ENCODE measurements at regions not wholly inside any gene's neighbourhood (a gene's known extent, or its start where the extent isn't known, plus 50 kb on each side); places are given as distances from the start of the nearest gene placed in this dataset.

- no peak overlapping the region for H3K4me2 ChIP-seq (ENCODE audit: insufficient read depth in 1 of 2, low read depth in 2 of 2, low read length in 2 of 2)
- DNase-seq (ENCODE audit: low read depth in 1 of 2, low spot score in 2 of 2), result peak in 1 of 2 experiments; percentile 0
- H4K5ac ChIP-seq (ENCODE audit: insufficient read length, low read depth, low read length), result no peak overlapping the region
- no peak overlapping the region for H3K4me3 ChIP-seq (ENCODE audit: extremely low read depth in 1 of 4, insufficient read depth in 2 of 4, low read depth in 3 of 4, low read length in 4 of 4)
- H2BK20ac ChIP-seq (ENCODE audit: low read length), result no peak overlapping the region
- no peak overlapping the region for H3K23ac ChIP-seq (ENCODE audit: insufficient read length)
- H3K36me3 ChIP-seq (ENCODE audit: control insufficient read depth in 2 of 4, insufficient read depth in 4 of 4, low read length in 3 of 4), result no peaks in the 10 kb centered on the region
- H3K23me2 ChIP-seq (ENCODE audit: low read depth, low read length), result no peaks in the 10 kb centered on the region; the same call in 1 of the 2 replicates
- WGBS, 2 experiments (ENCODE audit: extremely low coverage in 1 of 2, insufficient coverage in 1 of 2, insufficient read length in 1 of 2, insufficient replicate concordance in 2 of 2, low coverage in 1 of 2, low lambda C conversion rate in 2 of 2, missing lambda C conversion rate in 1 of 2), result 93% methylated on average over 1 of the region's 1 CpG; no CpG with 5 or more reads in 1 of the 2 experiments
- H4K20me1 ChIP-seq (replicated peaks in 1 of 2; ENCODE audit: control insufficient read depth in 1 of 2, insufficient read depth in 2 of 2, low read length in 2 of 2), result no peaks in the 10 kb centered on the region
- CTCF ChIA-PET (ENCODE audit: partially characterized antibody), result no interaction called here
- H3K27ac ChIP-seq (ENCODE audit: low read depth, low read length), result no peak overlapping the region
- no peak overlapping the region for H2BK15ac ChIP-seq (ENCODE audit: low read length)
- no peaks in the 10 kb centered on the region for H3K27me3 ChIP-seq (replicated peaks in 1 of 4; ENCODE audit: control insufficient read depth in 3 of 4, extremely low read depth in 1 of 4, insufficient read depth in 3 of 4, low read length in 3 of 4)
- H3K4ac ChIP-seq (replicated peaks; ENCODE audit: insufficient read length, low read depth, low read length), result no peak overlapping the region
- FAIRE-seq, result no peak
- no peak overlapping the region for H2BK120ac ChIP-seq (replicated peaks; ENCODE audit: low read depth, low read length)
- POLR2A ChIA-PET (ENCODE audit: partially characterized antibody), result no interaction called here
- no peaks in the 10 kb centered on the region for H3K79me2 ChIP-seq (ENCODE audit: control insufficient read depth in 1 of 2, insufficient read depth in 2 of 2, low read length in 2 of 2)
- no peak overlapping the region for H2BK5ac ChIP-seq (ENCODE audit: low read depth, low read length)
- H2AFZ ChIP-seq (ENCODE audit: low read length), result no peak overlapping the region
- H3K56ac ChIP-seq (replicated peaks; ENCODE audit: insufficient read length, low read depth, low read length), result no peak overlapping the region
- H3K14ac ChIP-seq (ENCODE audit: insufficient read length), result no peak overlapping the region
- no peak overlapping the region for H4K8ac ChIP-seq (ENCODE audit: extremely low read depth, insufficient read depth, low read length)
- no peaks in the 10 kb centered on the region for H3K79me1 ChIP-seq (ENCODE audit: low read depth, low read length)
- no peak overlapping the region for H3K9ac ChIP-seq (replicated peaks in 1 of 4; ENCODE audit: extremely low read depth in 1 of 4, low read depth in 3 of 4, low read length in 3 of 4)
- H3K9me3 ChIP-seq (ENCODE audit: insufficient read depth in 2 of 2, low read depth in 1 of 2, low read length in 1 of 2), result no peaks in the 10 kb centered on the region
- no peak overlapping the region for H4K91ac ChIP-seq (replicated peaks; ENCODE audit: insufficient read length, low read length)
- no peaks in the 10 kb centered on the region for H3K4me1 ChIP-seq (replicated peaks in 1 of 4; ENCODE audit: control insufficient read depth in 3 of 4, insufficient read depth in 4 of 4, low read length in 3 of 4)
- H2BK12ac ChIP-seq (ENCODE audit: low read depth, low read length), result no peak overlapping the region
- no peak overlapping the region for H2AK5ac ChIP-seq (ENCODE audit: low read depth, low read length)
- H3K18ac ChIP-seq (ENCODE audit: extremely low read depth, low read length), result no peak overlapping the region
- no peak for TF ChIP-seq EGR1 (IDR thresholded peaks at IDR 0.05; ENCODE audit: borderline replicate concordance, low read depth, low read length)
- TF ChIP-seq CTBP2 (IDR thresholded peaks at IDR 0.05; ENCODE audit: borderline replicate concordance, insufficient read depth, insufficient read length, low read length), result no peak
- no peak for TF ChIP-seq CEBPB (IDR thresholded peaks at IDR 0.05; ENCODE audit: low read depth, low read length)
- TF ChIP-seq POLR2A (IDR thresholded peaks at IDR 0.05; ENCODE audit: control extremely low read depth in 1 of 2, low read depth in 2 of 2, low read length in 2 of 2), result no peak
- TF ChIP-seq E2F6 (IDR thresholded peaks at IDR 0.05), result no peak
- no peak for TF ChIP-seq CREB1 (IDR thresholded peaks at IDR 0.05)
- no peak for TF ChIP-seq SP2 (IDR thresholded peaks at IDR 0.05; ENCODE audit: low read length)
- TF ChIP-seq TAF1 (IDR thresholded peaks at IDR 0.05; ENCODE audit: low read depth, low read length), result no peak
- no peak for TF ChIP-seq EP300 (IDR thresholded peaks at IDR 0.05; ENCODE audit: borderline replicate concordance in 1 of 2, low read depth in 2 of 2, low read length in 2 of 2)
- no peak for TF ChIP-seq SUZ12 (IDR thresholded peaks at IDR 0.05; ENCODE audit: low read length)
Measured at GRCh38 chr7:46186131-46186530, 265.1 kb upstream of the IGFBP3 start.

Data from H1 (cell line).